SKM-1 (cell line): ENCODE measurements at regions not wholly inside any gene's neighbourhood (a gene's known extent, or its start where the extent isn't known, plus 50 kb on each side); places are given as distances from the start of the nearest gene placed in this dataset.
A peak's percentile ranks its signal among the peaks of the same experiment; 100 is the strongest.

Experiments used
- DNase-seq: peaks from one replicate; lab custom pipeline; 2025; ENCODE audit not compliant: unreplicated experiment; lab: John Stamatoyannopoulos, UW

DNA sequence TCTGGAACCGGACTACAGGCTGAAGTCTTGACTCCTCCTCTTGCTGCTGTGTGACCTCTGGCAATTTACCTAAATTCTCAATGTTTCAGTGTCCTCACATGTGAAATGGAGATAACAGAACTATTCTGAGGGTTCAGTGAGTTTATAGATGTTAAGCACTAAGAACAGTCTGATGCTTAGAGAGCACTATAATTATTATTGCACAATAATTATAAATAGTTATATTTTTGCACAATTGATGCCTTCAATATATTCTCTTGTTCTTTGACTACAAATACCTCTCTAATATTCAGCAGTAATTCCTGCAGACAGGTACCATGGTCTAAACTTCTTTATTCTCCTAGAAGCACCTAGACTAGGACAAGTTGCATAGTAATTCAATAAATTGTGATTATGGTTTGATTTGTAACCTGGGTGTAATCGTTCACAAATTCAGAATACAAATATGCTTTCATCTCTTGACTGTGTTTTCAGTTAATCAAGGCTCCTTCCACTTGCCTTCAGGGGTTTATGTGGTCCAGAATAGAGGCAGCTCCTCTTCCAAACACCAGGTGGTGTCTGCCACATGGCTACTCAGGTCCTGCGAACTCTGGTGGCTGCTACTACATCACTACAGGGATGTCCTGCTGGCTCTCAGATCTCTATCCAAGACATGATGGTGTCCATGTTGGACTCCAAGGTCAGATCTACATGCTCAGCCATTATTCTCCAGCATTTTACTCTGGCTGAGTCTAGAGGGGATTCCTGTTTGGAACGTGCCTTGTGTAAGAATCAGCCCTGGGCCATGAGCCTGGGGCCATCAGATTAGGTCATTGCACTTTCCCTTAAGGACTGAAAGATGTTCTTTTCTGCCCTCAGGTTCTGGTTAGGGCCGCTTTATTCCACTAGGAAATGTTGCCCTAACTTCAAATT lies 103.4 kb downstream of the QRFPR start:
- no peak for DNase-seq

DNA sequence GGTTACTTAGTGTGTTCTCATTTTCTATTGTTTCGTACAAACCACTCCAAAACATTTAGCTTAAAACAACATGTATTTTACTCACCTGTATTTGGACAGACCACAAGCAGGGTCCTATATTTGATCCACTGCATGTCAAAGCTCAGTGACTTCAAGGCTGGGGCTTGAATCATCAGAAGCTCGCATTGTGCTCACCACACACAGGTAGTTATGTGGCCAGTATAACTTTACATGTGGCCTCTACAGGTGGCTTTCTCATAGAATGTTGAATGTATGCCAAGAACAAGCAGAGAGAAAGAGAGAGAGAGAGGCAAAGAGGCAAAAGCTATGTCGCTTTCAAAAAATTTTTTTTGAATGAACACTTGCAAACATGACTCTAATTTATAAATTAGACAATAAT lies 107.6 kb downstream of the QRFPR start:
- no peak for DNase-seq

DNA sequence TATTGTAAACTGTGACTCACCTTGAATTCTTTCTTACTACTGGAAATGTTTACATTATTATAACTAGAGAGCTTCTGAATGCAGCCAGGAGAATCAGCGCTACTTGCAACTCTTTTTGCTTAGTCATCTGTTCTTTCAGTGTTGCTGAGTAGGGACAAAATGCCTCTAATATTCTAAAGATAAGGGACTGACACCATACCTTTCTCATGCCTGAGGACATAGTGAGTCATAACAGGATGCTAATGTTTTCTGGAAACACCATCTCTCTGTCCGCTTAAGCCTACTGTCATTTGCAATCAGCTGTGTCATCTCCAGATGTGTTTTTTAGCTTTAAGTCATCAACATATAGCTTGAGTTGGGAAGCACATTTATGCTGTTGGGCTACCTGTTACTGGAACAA lies 108.3 kb downstream of the QRFPR start:
- DNase-seq = no peak

DNA sequence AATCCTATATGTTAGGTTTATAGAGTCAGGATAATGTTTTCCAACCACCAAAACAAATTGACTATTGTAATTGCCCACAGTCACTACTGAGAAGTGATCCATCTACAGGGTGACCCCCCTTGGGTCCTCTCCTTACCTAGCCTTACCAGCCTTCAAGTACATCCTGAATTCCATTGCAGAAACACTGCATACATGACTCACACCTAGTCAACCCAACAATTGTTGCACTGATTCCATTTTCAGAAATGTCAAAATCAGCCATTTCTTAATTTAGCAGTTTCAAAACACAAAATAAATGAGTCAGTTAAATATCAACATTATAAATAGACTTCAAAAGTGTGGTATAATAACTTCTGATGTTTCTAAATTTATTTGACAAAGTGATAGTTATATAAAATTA lies 106.3 kb upstream of the TNIP3 start:
- no peak for DNase-seq

DNA sequence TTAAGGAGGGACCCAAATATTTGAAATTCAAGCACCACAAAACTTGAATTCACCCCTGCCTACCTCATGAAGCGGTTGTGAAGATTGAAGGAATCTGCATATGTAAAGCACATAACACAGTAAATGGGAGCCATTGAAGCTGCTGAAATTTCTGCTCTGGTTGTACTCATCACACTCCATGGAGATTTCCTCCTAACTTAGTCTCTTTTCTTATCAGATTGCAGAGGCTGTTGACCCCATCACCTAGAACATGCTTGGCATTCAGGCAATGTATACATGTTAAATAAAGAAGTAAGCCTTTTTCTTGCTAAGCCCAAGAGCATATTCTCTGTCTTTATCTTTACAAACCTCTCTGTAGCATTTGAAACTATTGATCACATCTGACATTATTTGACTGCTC lies 104.9 kb upstream of the TNIP3 start:
- no peak for DNase-seq

DNA sequence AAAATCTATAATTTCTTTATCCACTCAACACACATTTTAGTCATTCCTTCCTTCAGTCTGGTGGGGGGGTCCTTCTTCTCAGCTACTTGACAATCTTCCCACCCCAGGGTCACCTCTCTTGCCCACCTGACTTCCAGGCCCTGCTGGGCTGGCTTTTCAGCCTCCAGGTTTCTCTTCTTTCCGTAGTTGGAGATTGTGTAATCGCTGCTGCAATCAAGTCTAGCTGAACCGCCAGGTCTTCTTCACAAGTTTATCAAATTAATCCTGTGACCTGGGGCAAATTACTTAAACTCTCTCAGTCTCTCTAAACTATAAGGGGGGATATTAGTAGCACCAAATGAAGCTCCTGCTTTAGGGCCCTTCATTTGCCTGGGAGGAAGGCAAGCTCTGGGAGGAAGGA lies 102.9 kb upstream of the TNIP3 start:
- DNase-seq = no peak

DNA sequence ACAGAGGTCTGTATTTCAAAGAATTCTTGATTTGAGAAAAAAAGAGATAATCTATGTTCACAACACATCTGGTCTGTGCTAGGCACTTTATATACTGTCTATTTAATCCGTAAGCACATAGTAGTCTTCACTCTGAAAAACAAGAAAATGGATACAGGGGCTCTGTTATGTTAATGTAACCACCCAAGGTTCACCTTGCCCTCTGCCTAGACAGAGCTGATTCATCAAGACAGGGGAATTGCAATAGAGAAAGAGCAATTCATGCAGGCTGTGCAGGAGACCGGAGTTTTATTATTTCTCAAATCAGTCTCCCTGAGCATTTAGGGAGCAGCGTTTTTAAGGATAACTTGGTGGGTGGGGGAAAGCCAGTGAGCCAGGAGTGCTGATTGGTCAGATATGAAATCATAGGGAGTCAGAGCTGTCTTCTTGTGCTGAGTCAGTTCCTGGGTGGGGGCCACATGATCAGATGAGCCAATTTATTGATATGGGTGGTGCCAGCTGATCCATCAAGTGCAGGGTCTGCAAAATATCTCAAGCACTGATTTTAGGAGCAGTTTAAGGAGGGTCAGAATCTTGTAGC lies 92.9 kb upstream of the TNIP3 start:
- DNase-seq = no peak

DNA sequence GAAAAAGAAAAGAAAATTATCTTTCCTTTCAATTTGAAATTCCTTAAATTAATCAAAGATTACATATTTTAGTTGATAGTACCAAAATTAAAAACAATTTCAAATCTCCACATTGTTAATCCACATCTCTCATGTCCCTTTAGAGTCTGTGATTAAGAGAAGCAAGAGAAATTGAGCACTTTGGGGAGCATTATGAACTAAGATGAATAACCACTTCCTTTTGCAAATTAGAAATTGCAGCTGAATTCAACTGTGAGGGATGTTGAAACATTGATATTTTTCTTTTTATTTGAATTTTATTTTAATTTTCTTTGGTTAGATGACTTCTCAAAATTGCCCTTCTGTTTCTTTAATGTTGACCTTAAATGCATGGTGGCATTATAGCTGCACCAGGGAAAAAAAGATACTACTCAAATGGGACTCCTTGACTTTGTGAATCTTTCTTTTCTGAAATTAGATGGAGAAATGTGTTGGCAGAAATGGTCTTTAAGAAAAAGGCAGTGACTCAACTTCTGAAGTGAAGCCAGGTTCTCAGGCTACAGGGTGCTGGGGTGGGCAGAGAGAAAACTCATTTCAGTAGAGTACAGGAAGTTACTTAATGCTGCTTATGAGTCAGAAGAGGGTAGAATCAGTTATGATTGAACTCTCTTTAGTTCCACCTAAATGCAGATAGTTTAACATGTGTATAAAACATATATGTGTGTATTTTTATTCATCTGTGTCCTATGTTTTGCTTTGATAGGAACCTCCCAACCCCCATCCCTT lies 92.0 kb upstream of the TNIP3 start:
- peak; percentile 83 for DNase-seq

DNA sequence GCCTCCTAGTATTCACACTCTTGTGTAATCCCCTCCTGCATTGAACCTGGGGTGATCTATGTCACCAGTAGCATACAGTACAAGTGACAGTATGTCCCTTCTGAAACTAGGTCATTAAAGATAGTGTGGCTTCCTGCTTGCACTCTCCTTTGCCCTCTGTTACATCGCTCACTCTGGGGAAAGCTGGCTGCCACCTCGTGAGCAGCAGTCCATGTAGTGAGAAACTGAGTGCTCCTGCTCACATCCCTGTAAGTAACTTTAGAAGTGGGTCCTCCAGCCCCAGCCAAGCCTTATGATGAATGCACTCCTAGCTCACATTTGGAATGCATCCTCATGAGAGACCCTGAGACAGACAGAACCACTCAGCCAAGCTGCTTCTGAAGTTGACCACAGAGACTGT lies 89.8 kb upstream of the TNIP3 start:
- DNase-seq = no peak

DNA sequence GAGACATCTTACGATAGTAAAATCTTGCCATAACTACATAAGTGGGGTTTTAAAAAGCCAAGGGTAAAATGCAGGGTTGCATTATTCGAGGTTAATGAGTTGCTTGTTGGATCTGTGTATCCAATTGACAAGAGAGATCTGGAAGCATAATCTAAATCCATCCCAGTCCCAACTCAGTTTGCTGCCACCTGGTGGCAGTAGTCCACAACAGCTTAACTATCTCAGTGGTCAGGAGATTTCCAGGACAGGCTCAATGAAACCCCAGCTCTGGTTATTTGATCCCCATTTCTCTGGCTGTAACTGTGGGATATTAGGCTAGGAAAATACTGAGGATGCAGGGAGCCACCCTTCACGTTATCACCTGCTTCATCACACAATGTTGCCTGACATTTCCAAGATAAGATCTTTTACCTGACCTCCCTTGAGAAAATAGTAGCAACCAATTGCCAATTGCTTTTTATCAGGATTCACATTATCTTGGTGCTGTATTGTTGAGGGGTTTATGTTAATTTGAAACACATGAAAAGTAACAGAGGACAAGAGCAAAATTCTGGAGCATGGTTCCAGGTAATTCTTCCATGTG lies 88.2 kb upstream of the TNIP3 start:
- peak; percentile 41 for DNase-seq

DNA sequence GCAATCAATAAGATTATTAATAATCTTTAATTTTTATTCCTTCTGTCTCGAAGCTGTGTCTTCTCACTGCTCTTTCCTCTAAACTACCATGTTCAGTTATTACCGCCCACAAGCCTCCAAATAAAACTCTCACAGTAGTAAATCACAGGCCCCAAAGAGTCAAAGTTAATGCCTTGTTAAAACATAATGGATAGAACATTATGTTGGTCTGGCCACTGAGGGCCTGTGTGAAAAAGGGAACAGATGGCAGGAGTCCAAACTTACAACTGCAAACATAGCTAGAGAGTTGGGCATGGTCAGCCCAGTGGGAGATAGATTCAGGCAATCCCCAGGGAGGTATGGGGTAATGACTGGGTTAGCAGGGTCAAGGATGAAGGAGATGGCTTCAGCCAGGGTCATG lies 84.6 kb upstream of the TNIP3 start:
- no peak for DNase-seq

DNA sequence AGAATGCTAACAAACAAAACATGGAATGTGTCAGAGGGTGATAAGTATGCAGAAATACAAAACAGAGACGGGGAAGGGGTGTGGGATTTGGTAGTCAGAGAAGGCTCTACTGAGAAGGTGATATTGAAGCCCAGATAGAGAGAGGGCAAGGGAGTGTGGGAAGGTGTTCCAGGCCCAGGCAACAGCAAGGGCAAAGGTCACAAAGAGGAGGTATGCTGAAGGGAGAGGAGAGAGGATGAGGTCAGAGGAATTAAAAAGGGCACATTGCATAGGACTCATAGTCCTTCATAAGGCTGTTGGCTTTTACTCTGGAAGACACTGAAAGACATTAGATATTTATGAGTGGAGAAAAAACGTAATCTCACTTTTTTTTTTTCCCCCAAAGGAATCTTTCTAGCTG lies 82.6 kb upstream of the TNIP3 start:
- DNase-seq = no peak

DNA sequence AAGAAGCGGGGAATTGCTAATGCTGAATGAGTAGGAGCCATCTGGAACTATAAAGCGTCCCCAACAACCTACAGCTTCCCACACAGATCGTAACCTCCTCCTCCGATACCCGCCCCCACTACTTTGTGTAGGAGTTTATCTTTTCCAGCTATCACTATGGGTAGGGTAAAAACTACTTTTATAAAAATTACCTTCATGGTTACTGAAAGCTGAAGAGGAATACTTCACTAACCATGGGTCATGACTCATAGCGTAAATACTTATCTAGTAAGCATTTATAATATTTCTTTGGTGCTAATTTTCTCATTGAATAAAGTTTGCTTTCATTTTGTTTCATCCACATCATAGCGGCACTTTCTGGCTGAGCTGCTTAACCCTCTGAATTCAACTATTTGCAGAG lies 79.4 kb upstream of the TNIP3 start:
- DNase-seq = no peak

DNA sequence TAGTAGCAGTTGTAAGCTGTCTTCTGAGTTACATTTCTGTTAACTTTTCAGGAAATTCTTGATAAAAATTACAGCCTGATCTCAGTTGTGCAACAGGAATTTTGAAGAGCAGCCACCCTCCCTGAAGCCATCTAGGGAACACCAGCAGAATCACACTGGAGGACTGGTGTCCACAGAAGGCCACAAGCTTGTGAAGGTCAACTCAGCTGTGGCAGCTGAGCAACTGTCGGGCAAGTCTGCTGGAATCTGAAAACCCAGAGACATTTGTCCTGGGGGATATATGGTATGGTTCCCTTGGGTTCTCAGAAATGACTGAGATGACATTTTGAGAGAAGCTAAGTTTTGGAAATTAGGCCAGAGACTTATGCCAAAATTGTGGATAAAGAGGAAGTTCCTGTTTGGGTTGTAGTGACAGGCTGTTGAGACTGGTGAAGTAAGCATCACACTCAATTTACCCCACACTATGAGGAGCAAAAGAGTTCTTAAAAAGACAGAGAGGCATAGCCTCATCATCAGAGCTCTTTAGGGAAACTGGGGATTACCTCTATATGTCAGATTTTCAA lies 78.1 kb upstream of the TNIP3 start:
- no peak for DNase-seq

DNA sequence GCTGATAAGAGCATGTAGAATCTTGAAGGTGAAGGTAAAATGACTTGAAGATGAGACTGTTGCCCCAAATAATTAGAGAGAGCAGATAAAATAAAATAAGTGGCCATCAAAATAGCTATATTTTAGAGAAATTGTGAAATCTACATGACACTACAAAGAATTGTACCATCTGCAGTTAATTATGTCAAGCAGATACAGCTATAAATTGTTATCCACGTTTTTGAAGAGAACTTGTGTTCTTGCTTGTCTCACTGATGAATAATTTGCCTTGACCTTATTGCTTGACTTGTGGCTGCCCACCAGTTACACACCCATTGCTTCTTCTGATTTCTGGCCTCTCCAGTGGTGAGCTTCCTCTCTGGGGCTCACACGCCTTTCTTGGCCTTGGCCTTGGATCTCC lies 75.8 kb upstream of the TNIP3 start:
- DNase-seq = no peak

DNA sequence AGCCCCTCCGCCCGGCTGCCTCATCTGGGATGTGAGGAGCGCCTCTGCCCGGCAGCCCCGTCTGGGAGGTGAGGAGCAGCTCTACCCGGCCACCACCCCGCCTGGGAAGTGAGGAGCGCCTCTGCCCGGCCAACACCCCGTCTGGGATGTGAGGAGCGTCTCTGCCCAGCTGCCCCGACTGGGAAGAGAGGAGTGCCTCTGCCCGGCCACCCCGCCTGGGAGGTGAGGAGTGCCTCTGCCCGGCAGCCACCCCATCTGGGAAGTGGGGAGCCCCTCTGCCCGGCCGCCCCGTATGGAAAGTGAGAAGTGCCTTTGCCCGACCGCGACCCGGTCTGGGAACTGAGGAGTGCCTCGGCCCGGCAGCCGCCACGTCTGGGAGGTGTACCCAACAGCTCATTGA lies 74.3 kb upstream of the TNIP3 start:
- DNase-seq = no peak

DNA sequence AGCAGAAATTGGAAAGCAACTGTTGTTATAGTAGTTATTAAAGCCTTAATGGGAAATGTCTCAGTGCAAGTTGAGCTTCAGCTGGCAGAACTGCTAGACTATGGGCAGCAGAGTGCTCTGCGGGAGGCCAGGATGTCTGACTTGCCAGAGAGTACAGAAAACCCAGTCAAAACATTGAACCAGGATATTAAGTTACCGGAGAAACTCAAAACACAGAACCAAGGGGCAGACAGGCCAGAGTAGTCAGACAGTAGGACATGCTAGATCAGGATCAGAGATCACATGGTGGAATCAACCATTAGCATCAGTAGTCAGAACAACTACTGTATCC lies 72.9 kb upstream of the TNIP3 start:
- no peak for DNase-seq

DNA sequence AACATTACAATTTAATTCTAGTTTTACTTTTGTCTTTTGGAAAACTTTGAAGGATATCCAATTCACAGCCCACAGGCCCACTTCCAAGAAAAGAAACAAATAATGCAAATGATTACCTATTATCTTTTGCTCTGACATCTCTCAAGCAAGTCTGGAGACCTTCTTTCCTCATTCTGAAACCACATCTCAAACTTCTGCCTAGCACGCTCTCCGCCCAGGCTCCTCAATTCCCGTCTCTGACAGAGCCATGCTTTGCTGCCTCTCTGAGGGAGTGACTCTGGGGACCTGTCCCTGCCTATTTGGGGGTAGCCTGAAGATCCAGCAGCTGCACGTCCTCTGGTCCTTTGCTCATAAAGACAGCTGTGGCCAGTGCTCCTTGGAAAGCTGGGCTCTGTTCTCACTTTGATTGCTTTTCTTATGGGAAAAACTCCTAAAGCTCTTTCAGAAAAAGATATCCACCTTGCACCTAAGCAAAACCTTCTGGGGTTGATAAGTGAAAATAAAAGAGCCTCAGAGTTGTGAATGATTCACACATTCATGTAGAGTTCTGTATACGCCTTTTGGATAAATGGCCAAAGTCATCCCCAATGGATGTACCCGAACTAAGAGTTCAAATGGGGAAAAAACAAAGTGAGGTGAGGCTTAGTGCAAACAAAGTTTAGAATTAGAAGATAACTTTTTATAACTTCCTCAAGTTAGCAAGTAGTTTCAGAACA lies 72.4 kb upstream of the TNIP3 start:
- DNase-seq = no peak

DNA sequence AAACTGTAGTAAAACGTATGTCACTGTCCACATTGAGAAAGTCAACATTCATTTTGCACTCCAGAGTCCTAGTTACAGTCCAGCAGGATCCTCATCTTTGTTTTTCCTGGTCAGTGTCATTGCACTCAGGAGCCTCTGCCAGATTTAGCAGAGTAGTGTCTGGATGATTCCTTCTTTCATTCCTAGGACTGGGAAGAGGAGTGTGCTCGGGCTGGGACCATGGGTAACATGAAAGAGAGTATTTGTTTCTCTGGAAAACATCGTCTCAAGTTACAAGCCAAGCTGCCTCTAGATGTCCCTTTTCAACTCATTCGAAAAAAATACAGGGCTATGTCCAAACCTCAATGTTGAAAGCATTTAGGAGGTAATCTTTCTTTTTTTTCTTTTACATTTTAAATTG lies 69.9 kb upstream of the TNIP3 start:
- DNase-seq = no peak

DNA sequence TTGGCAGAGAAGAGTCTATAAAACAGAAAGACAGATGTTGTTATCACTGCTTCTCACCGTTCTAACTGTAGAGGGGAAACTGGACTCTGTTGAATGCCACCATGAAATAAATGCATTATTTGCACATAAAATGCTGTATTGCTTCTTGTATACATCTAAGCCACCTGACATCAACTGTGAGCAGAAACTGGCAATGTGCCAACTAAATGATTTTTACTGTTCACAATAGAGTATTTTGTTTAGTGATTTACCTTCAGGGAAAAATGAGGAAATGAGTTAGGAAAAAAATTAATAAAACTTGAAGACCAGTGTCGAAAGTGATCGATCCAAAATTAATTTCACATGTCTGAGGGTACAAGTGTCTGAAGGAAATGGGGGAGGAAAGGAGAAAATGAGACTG lies 65.9 kb upstream of the TNIP3 start:
- DNase-seq = no peak

DNA sequence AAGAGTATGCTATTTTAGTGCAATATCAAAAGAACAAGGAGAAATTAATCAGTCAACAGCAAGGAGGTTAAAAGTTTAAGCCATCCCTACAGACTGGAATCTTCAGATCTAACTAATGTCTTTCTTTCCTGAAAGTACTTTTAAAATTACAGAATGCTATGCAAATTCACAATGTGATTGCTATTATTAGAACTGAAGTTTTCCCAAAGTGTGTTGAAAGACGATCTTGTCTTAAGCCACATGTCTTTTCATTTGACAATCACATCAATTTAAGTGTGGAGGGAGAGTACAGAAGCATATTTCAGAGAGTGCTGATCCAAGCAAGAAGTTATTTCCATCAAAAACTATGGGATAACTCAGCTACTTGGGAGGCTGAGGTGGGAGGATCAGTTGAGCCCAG lies 64.7 kb upstream of the TNIP3 start:
- no peak for DNase-seq
